ENCODE measurements at regions not wholly inside any gene's neighbourhood (a gene's known extent, or its start where the extent isn't known, plus 50 kb on each side); places are given as distances from the start of the nearest gene placed in this dataset.

DNA sequence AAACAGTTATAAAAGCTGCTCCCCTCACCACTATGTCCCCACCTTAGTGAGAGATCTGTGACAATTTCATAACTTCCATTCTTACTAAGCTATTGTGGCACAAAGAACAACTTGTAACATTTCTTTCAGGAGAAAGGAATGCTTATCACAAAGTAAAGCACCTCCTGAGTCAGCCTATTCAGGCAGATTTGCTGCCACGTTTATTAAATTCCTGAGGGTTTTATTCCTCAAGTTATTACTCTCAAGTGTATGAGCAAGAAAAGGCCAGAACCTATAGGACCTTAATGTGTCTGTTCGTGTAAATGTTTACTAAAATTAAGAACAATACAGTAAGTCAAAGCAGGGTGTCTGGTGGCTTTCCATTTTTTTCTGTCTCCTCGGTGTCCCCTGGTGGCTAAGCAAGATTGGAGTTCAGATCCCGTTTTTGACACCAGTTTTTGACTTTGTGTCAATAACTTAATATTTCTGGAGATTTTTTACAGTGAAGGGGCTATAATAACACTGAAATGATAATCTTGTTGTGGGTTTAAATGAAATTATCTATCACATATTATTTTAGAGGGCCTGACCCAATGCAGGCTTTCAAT lies 1539.6 kb downstream of the BRINP3 start:
- no peak overlapping the region for H2AFZ ChIP-seq (ENCODE audit: low read depth, low read length)
- H3K4me1 ChIP-seq (ENCODE audit: insufficient read depth, low read length), result no peaks in the 10 kb centered on the region
- H3K36me3 ChIP-seq (ENCODE audit: insufficient read depth, low read length), result no peaks in the 10 kb centered on the region
- H3K27me3 ChIP-seq (ENCODE audit: insufficient read depth, low read length), result no peaks in the 10 kb centered on the region
- no peak overlapping the region for H3K4me3 ChIP-seq (ENCODE audit: low read length)
- H3K9me3 ChIP-seq (ENCODE audit: low read length), result no peaks in the 10 kb centered on the region

DNA sequence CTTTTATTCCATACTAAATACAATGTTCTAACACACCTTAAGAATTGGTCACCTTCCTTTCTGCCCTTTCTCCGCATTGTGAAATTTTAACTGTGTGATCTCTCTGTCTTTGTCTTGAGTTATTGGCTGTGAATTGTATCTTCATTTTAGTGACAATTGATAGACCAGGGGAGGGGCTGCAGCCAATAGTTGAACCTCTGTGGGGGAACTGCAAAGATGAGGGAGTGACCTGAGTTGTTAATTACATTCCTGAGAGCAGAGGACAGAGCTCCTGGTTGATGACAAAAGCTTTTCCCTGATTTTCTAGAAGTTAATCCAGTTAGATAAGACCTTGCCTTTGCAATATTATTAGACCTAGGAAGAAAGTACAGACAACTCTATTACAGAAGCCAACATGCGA lies 1535.7 kb downstream of the BRINP3 start:
- Histone ChIP-seq H3K27me3 (ENCODE audit: insufficient read depth, low read length) (no peaks in the 10 kb centered on the region), H3K4me3 (ENCODE audit: low read length) (no peak overlapping the region), H2AFZ (ENCODE audit: low read depth, low read length) (no peak overlapping the region), H3K36me3 (ENCODE audit: insufficient read depth, low read length) (no peaks in the 10 kb centered on the region), H3K9me3 (ENCODE audit: low read length) (no peaks in the 10 kb centered on the region), H3K4me1 (ENCODE audit: insufficient read depth, low read length) (no peaks in the 10 kb centered on the region)

- H3K9me3 ChIP-seq (ENCODE audit: low read length), result no peaks in the 10 kb centered on the region
- H3K4me3 ChIP-seq (ENCODE audit: low read length), result no peak overlapping the region
- peaks cover 11% of the 10 kb centered on the region for H3K4me1 ChIP-seq (ENCODE audit: insufficient read depth, low read length)
- no peak overlapping the region for H2AFZ ChIP-seq (ENCODE audit: low read depth, low read length)
- no peaks in the 10 kb centered on the region for H3K36me3 ChIP-seq (ENCODE audit: insufficient read depth, low read length)
- no peaks in the 10 kb centered on the region for H3K27me3 ChIP-seq (ENCODE audit: insufficient read depth, low read length)
These were observed 1528.0 kb downstream of the BRINP3 start for GRCh38 chr1:188949701-188950100.

- Histone ChIP-seq H2AFZ (ENCODE audit: low read depth, low read length) (no peak overlapping the region), H3K9me3 (ENCODE audit: low read length) (no peaks in the 10 kb centered on the region), H3K36me3 (ENCODE audit: insufficient read depth, low read length) (no peaks in the 10 kb centered on the region), H3K4me1 (ENCODE audit: insufficient read depth, low read length) (peaks cover 7% of the 10 kb centered on the region), H3K4me3 (ENCODE audit: low read length) (no peak overlapping the region), H3K27me3 (ENCODE audit: insufficient read depth, low read length) (no peaks in the 10 kb centered on the region)
These were observed 1519.1 kb downstream of the BRINP3 start for GRCh38 chr1:188958461-188959115.

DNA sequence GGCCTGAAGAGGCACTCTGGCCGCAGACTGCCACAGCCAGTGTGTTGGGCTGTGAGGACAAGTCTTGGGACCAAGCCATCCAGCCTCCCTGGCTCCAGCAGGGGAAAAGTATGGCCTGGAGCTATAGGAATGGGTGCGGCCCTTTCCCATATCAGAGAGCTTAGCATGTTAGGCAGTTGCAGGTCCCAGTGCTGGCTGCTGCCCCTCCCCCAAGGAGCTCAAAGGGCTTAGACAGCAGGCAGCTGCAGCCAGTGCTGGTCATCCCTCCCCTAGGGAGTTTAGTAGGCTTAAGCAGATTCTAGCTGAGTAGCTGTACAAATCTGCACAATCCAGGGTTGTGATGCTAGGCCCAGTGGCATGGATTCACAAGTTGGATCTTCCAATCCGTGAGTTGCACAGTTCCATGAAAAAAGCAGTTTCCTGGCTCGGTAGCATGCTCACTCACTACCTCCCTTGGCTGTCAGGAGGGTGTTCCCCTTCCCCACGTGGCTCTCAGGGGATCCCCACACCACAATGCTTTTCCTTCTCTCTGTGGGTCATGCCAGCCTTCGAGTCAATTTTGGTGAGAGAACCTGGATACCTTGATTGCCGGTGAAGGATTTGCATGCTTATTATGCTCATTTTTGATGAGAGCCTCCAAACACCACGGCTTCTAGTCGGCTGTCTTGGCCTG lies 1490.8 kb downstream of the BRINP3 start:
- Histone ChIP-seq H3K4me1 (ENCODE audit: insufficient read depth, low read length) (no peaks in the 10 kb centered on the region), H3K27me3 (ENCODE audit: insufficient read depth, low read length) (no peaks in the 10 kb centered on the region), H2AFZ (ENCODE audit: low read depth, low read length) (no peak overlapping the region), H3K9me3 (ENCODE audit: low read length) (no peaks in the 10 kb centered on the region), H3K36me3 (ENCODE audit: insufficient read depth, low read length) (no peaks in the 10 kb centered on the region), H3K4me3 (ENCODE audit: low read length) (no peak overlapping the region)

DNA sequence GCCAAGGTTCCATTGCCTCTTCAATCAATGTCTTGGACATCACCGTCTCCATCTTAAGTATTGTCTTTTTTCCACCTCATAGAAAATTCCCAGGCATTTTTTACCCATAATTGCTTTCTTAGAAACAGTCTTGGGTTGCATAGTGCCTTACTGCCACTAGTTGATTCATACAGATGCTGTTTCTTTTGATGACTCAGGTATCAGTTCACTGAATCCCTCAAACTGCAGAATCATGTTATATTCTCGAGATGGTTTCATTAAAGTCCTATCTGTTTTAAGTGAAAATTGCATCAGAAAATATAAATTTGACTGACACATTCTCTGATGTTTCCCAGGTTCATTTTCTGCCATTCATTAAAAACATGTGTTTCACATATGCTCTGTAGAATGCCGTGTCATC lies 1489.1 kb downstream of the BRINP3 start:
- no peak overlapping the region for H3K4me3 ChIP-seq (ENCODE audit: low read length)
- H3K9me3 ChIP-seq (ENCODE audit: low read length), result no peaks in the 10 kb centered on the region

GRCh38 chr1:188991221-188991930 lies 1486.3 kb downstream of the BRINP3 start:
- no peak overlapping the region for H3K4me3 ChIP-seq (ENCODE audit: low read length)
- no peaks in the 10 kb centered on the region for H3K9me3 ChIP-seq (ENCODE audit: low read length)
- peaks cover 5% of the 10 kb centered on the region for H3K4me1 ChIP-seq (ENCODE audit: insufficient read depth, low read length)
- H3K27me3 ChIP-seq (ENCODE audit: insufficient read depth, low read length), result no peaks in the 10 kb centered on the region
- no peaks in the 10 kb centered on the region for H3K36me3 ChIP-seq (ENCODE audit: insufficient read depth, low read length)
- H2AFZ ChIP-seq (ENCODE audit: low read depth, low read length), result no peak overlapping the region

More for the DNA sequence above, 1489.1 kb downstream of the BRINP3 start:
- no peaks in the 10 kb centered on the region for H3K27me3 ChIP-seq (ENCODE audit: insufficient read depth, low read length)
- H3K36me3 ChIP-seq (ENCODE audit: insufficient read depth, low read length), result no peaks in the 10 kb centered on the region
- H2AFZ ChIP-seq (ENCODE audit: low read depth, low read length), result no peak overlapping the region
- peaks cover 5% of the 10 kb centered on the region for H3K4me1 ChIP-seq (ENCODE audit: insufficient read depth, low read length)

DNA sequence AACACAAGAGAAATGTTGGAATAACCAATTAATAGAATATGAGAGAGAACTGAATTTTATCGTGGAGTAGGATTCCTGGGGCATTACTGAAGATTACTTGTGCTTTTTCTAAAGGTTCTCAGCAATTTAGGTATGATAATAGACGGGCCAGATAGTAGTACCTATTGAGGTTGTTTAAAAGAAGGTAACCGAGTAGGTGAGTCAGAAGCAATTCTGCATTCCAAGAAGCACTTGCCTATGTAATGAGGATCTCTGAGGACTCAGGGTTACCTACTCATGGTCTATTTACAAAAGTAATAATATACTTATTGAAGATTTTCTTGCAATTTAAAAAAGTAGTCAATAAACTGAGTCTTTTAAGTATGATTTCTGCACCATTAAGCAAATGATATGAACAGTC lies 1469.8 kb downstream of the BRINP3 start:
- no peaks in the 10 kb centered on the region for H3K9me3 ChIP-seq (ENCODE audit: low read length)
- no peak overlapping the region for H3K4me3 ChIP-seq (ENCODE audit: low read length)
- no peak overlapping the region for H2AFZ ChIP-seq (ENCODE audit: low read depth, low read length)
- no peaks in the 10 kb centered on the region for H3K36me3 ChIP-seq (ENCODE audit: insufficient read depth, low read length)
- no peaks in the 10 kb centered on the region for H3K4me1 ChIP-seq (ENCODE audit: insufficient read depth, low read length)
- no peaks in the 10 kb centered on the region for H3K27me3 ChIP-seq (ENCODE audit: insufficient read depth, low read length)

- Histone ChIP-seq H3K27me3 (ENCODE audit: insufficient read depth, low read length) (no peaks in the 10 kb centered on the region), H3K4me1 (ENCODE audit: insufficient read depth, low read length) (no peaks in the 10 kb centered on the region), H2AFZ (ENCODE audit: low read depth, low read length) (no peak overlapping the region), H3K36me3 (ENCODE audit: insufficient read depth, low read length) (no peaks in the 10 kb centered on the region), H3K4me3 (ENCODE audit: low read length) (no peak overlapping the region), H3K9me3 (ENCODE audit: low read length) (no peaks in the 10 kb centered on the region)
These were observed 1456.1 kb downstream of the BRINP3 start for GRCh38 chr1:189021577-189021976.

DNA sequence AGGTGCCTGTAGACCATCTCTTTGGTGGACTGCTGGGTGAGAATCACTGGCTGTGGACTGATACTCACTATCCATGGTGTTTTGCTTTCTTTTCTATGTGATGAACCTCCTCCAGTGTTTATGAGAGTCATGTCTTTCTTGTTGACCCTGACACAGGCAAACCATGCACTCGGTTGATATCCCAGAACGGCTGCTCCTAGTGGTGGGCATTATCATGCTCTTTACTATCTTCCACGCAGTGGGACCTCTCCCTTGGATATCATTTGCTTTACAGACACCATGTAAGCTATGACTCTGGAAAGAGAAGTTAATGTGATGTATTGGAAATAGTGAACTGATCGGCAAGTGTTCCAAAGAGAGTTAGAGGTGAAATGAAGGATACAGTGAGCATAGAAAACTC lies 1455.6 kb downstream of the BRINP3 start:
- H2AFZ ChIP-seq (ENCODE audit: low read depth, low read length), result no peak overlapping the region
- H3K36me3 ChIP-seq (ENCODE audit: insufficient read depth, low read length), result no peaks in the 10 kb centered on the region
- no peaks in the 10 kb centered on the region for H3K9me3 ChIP-seq (ENCODE audit: low read length)
- H3K4me1 ChIP-seq (ENCODE audit: insufficient read depth, low read length), result no peaks in the 10 kb centered on the region
- no peak overlapping the region for H3K4me3 ChIP-seq (ENCODE audit: low read length)
- H3K27me3 ChIP-seq (ENCODE audit: insufficient read depth, low read length), result no peaks in the 10 kb centered on the region

- no peaks in the 10 kb centered on the region for H3K36me3 ChIP-seq (ENCODE audit: insufficient read depth, low read length)
- no peaks in the 10 kb centered on the region for H3K27me3 ChIP-seq (ENCODE audit: insufficient read depth, low read length)
- no peak overlapping the region for H3K4me3 ChIP-seq (ENCODE audit: low read length)
- no peaks in the 10 kb centered on the region for H3K9me3 ChIP-seq (ENCODE audit: low read length)
- no peak overlapping the region for H2AFZ ChIP-seq (ENCODE audit: low read depth, low read length)
- H3K4me1 ChIP-seq (ENCODE audit: insufficient read depth, low read length), result no peaks in the 10 kb centered on the region
These were observed 1450.2 kb downstream of the BRINP3 start for GRCh38 chr1:189027512-189027911.

DNA sequence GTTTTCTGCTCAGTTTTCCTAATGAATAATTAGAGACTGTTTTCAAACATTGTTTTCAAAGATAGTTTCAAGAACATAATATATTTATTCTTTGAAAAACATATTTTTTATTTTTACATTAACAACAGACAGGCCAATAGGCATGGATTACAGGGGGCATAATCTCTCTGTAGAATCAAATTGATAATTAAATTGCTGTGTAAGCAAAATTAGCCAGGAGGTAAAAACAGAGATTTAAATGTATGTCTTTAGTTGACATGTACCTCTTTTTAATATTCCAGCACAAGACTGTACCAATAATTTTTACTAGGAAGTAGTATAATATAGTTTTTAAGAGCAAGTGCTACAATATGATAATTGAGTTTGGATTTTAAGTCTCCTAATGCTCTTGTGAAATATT lies 1444.5 kb downstream of the BRINP3 start:
- no peak overlapping the region for H2AFZ ChIP-seq (ENCODE audit: low read depth, low read length)
- H3K9me3 ChIP-seq (ENCODE audit: low read length), result no peaks in the 10 kb centered on the region
- no peaks in the 10 kb centered on the region for H3K4me1 ChIP-seq (ENCODE audit: insufficient read depth, low read length)
- H3K4me3 ChIP-seq (ENCODE audit: low read length), result no peak overlapping the region
- no peaks in the 10 kb centered on the region for H3K36me3 ChIP-seq (ENCODE audit: insufficient read depth, low read length)
- H3K27me3 ChIP-seq (ENCODE audit: insufficient read depth, low read length), result no peaks in the 10 kb centered on the region

DNA sequence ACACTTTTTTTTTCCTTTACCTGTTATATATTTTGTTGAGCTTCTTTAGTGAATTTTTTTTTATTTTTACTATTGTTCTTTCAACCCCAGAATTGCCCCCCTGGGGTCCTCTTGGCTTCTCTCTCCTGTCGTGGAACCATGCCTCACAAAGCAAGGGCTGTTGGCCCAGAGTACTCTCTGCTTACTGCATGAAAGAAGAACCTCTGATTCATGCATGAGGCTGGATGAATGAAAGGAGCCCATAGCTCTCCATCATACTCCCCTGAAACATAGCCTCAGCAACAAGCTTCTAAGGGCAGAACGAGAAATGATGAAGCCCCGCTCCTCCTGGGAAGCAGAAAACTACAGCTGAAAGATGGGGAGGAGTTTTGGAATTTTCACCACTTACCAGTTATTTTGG lies 1441.0 kb downstream of the BRINP3 start:
- Histone ChIP-seq H3K4me3 (ENCODE audit: low read length) (no peak overlapping the region), H3K27me3 (ENCODE audit: insufficient read depth, low read length) (no peaks in the 10 kb centered on the region), H3K9me3 (ENCODE audit: low read length) (no peaks in the 10 kb centered on the region), H2AFZ (ENCODE audit: low read depth, low read length) (no peak overlapping the region), H3K36me3 (ENCODE audit: insufficient read depth, low read length) (no peaks in the 10 kb centered on the region), H3K4me1 (ENCODE audit: insufficient read depth, low read length) (no peaks in the 10 kb centered on the region)

Data from neuron (in vitro differentiated cells).